ENCODE measurements at regions not wholly inside any gene's neighbourhood (a gene's known extent, or its start where the extent isn't known, plus 50 kb on each side); places are given as distances from the start of the nearest gene placed in this dataset.

- TF ChIP-seq ZNF565 (CRISPR knock-in tag; conservative IDR thresholded peaks at IDR 0.05; ENCODE audit: low read depth) (no peak), TCF4 (CRISPR knock-in tag; IDR thresholded peaks at IDR 0.05; ENCODE audit: borderline replicate concordance) (no peak), ZNF70 (CRISPR knock-in tag; IDR thresholded peaks at IDR 0.05) (no peak)
- ATAC-seq: no peak
Observed at GRCh38 chr11:57081356-57081755, 92.6 kb downstream of the OR5AK2 start.

GRCh38 chr11:57082125-57082524, 93.4 kb downstream of the OR5AK2 start:
- TF ChIP-seq GLIS3 (CRISPR knock-in tag; IDR thresholded peaks at IDR 0.05) (no peak), ZNF8 (CRISPR knock-in tag; IDR thresholded peaks at IDR 0.05) (no peak), CSDC2 (CRISPR knock-in tag; IDR thresholded peaks at IDR 0.05) (no peak), ZNF565 (CRISPR knock-in tag; conservative IDR thresholded peaks at IDR 0.05; ENCODE audit: low read depth) (no peak), ARNTL (CRISPR knock-in tag; IDR thresholded peaks at IDR 0.05; ENCODE audit: borderline replicate concordance, low read depth) (no peak), POU6F1 (CRISPR knock-in tag; IDR thresholded peaks at IDR 0.05; ENCODE audit: borderline replicate concordance, low read depth) (no peak), BACH2 (CRISPR knock-in tag; IDR thresholded peaks at IDR 0.05; ENCODE audit: borderline replicate concordance) (no peak), SNAI2 (CRISPR knock-in tag; IDR thresholded peaks at IDR 0.05) (no peak), ESRRG (CRISPR knock-in tag; IDR thresholded peaks at IDR 0.05) (no peak), TCF4 (CRISPR knock-in tag; IDR thresholded peaks at IDR 0.05; ENCODE audit: borderline replicate concordance) (no peak), RARB (CRISPR knock-in tag; IDR thresholded peaks at IDR 0.05) (no peak), TOX (CRISPR knock-in tag; IDR thresholded peaks at IDR 0.05; ENCODE audit: borderline replicate concordance) (no peak), ZFP30 (CRISPR knock-in tag; IDR thresholded peaks at IDR 0.05) (no peak), ZC3H10 (CRISPR knock-in tag; IDR thresholded peaks at IDR 0.05) (no peak), PATZ1 (CRISPR knock-in tag; IDR thresholded peaks at IDR 0.05; ENCODE audit: borderline replicate concordance) (no peak), OSR1 (CRISPR knock-in tag; IDR thresholded peaks at IDR 0.05) (no peak), CREB5 (CRISPR knock-in tag; IDR thresholded peaks at IDR 0.05; ENCODE audit: low read depth) (no peak), ZNF70 (CRISPR knock-in tag; IDR thresholded peaks at IDR 0.05) (no peak)
- TF ChIP-seq, protein P1, sequence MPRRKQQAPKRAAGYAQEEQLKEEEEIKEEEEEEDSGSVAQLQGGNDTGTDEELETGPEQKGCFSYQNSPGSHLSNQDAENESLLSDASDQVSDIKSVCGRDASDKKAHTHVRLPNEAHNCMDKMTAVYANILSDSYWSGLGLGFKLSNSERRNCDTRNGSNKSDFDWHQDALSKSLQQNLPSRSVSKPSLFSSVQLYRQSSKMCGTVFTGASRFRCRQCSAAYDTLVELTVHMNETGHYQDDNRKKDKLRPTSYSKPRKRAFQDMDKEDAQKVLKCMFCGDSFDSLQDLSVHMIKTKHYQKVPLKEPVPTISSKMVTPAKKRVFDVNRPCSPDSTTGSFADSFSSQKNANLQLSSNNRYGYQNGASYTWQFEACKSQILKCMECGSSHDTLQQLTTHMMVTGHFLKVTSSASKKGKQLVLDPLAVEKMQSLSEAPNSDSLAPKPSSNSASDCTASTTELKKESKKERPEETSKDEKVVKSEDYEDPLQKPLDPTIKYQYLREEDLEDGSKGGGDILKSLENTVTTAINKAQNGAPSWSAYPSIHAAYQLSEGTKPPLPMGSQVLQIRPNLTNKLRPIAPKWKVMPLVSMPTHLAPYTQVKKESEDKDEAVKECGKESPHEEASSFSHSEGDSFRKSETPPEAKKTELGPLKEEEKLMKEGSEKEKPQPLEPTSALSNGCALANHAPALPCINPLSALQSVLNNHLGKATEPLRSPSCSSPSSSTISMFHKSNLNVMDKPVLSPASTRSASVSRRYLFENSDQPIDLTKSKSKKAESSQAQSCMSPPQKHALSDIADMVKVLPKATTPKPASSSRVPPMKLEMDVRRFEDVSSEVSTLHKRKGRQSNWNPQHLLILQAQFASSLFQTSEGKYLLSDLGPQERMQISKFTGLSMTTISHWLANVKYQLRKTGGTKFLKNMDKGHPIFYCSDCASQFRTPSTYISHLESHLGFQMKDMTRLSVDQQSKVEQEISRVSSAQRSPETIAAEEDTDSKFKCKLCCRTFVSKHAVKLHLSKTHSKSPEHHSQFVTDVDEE (CRISPR knock-in tag; IDR thresholded peaks at IDR 0.05): no peak

DNA sequence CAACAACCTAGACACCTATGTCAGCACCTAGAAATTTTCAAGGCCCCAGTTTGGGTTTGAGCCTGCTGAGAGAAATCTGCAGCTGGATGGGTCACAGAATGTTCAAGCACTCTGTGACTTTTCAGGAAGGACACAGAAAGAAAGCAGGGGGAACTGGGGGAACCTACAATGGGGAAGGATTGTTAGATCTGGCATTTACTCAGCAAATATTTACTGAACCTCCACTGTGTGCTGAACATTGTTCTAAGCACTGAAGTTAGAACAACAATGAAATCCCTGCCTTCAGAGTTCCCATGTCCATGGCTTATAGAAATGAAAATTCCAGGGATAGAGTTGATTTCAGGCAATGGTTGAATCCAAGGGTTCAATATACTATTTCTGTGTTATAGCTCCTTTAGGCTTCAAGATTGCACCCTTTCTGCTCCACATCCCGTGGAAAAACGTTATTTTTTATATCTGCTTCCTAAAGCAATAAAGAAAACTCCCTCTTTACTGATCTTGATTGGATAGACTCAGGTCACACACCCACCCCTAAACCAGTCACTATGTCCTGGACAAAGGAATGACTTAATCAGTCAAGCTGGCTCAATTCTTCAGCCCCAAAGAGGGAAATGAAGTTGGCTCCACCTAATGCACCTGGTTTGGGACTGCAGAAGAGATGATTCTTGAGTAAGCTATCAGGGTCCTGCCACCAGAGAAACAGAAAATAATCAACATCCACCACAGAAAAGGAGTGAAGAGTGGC, 95.1 kb downstream of the OR5AK2 start:
- TF ChIP-seq TCF4 (CRISPR knock-in tag; IDR thresholded peaks at IDR 0.05; ENCODE audit: borderline replicate concordance): no peak
- TF ChIP-seq, protein P1 (CRISPR knock-in tag; IDR thresholded peaks at IDR 0.05): no peak
- TF ChIP-seq OSR1 (CRISPR knock-in tag; IDR thresholded peaks at IDR 0.05): no peak
- TF ChIP-seq GLIS3 (CRISPR knock-in tag; IDR thresholded peaks at IDR 0.05): no peak
- no peak for TF ChIP-seq ISL1 (CRISPR knock-in tag; IDR thresholded peaks at IDR 0.05)
- TF ChIP-seq TOX (CRISPR knock-in tag; IDR thresholded peaks at IDR 0.05; ENCODE audit: borderline replicate concordance): no peak
- TF ChIP-seq ZFP30 (CRISPR knock-in tag; IDR thresholded peaks at IDR 0.05): no peak
- ATAC-seq: no peak

More at GRCh38 chr11:57082125-57082524, 93.4 kb downstream of the OR5AK2 start:
- ATAC-seq: no peak

Measured in SK-N-SH treated with all-trans-retinoic acid at 6 μM for 48 hours (cell line).